ENCODE measurements at regions not wholly inside any gene's neighbourhood (a gene's known extent, or its start where the extent isn't known, plus 50 kb on each side); places are given as distances from the start of the nearest gene placed in this dataset.

DNA sequence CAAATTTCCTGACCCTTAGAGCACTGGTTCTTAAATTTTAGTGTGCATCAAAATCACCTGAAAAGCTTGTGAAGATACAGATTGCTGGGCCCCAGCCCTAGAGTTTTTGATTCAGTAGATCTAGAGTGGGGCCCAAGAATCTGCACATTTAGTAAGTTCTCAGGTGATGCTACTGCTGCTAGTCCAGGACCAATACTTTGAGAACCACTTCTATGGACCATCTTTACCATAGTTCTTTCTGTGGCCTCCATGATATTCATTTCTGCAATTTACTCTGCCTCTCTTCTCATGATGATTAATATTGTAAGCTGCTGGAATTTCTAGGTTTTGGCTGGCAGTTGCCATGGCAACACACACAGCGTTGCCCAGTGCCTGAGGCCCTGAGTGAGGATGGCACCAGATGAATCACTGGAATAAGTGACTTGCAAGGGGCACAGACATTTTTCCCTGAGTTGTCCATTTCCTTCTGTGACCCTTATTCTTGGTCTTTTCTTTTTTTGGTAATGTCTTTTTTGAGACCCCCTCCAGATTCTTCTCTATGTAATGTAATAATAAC lies 83.6 kb downstream of the PPP1R2C start:
- no peak for TF ChIP-seq EZH2 (IDR thresholded peaks at IDR 0.05; ENCODE audit: low read length)
- TF ChIP-seq, protein P1, sequence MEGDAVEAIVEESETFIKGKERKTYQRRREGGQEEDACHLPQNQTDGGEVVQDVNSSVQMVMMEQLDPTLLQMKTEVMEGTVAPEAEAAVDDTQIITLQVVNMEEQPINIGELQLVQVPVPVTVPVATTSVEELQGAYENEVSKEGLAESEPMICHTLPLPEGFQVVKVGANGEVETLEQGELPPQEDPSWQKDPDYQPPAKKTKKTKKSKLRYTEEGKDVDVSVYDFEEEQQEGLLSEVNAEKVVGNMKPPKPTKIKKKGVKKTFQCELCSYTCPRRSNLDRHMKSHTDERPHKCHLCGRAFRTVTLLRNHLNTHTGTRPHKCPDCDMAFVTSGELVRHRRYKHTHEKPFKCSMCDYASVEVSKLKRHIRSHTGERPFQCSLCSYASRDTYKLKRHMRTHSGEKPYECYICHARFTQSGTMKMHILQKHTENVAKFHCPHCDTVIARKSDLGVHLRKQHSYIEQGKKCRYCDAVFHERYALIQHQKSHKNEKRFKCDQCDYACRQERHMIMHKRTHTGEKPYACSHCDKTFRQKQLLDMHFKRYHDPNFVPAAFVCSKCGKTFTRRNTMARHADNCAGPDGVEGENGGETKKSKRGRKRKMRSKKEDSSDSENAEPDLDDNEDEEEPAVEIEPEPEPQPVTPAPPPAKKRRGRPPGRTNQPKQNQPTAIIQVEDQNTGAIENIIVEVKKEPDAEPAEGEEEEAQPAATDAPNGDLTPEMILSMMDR (optimal IDR thresholded peaks at IDR 0.05 in 1 of 3, IDR thresholded peaks at IDR 0.05 in 1 of 3, conservative IDR thresholded peaks at IDR 0.05 in 1 of 3; ENCODE audit: extremely low read depth in 1 of 3, insufficient read depth in 2 of 3, low read length in 3 of 3): no peak

All from keratinocyte (primary cell).